ENCODE measurements at regions not wholly inside any gene's neighbourhood (a gene's known extent, or its start where the extent isn't known, plus 50 kb on each side); places are given as distances from the start of the nearest gene placed in this dataset.
"Not testable (repeated sequence)": the region's sequence is repeated elsewhere in the genome, so short reads cannot be mapped to it uniquely, and the experiment has no call there.

DNA sequence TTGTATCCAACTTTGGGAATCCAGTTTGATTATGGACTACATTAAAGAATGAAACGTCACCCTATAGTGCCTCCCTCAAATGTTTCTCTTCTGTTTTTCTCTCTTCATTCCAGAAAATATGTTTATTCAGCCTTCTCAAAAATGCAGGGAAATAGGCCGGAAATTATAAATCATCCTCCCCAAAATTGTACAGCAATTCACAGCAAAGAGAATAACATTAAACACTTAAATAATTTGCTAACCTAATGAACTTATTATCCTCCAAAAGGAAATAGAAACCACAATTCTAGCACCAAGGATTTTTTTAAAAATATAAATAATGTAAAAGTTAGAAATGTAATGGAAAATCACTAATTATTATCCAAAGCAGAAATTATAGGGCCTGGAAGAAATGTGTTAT lies 115.9 kb upstream of the CCNG1 start:
- ChIA-PET CTCF (no interaction called here), POLR2A (no interaction called here)
- Histone ChIP-seq H2AFZ (ENCODE audit: low read depth, low read length) (no peak overlapping the region), H3K36me3 (ENCODE audit: control insufficient read depth in 2 of 2, extremely low read depth in 1 of 2, insufficient read depth in 2 of 2, low read length in 2 of 2) (no peaks in the 10 kb centered on the region), H4K20me1 (replicated peaks; ENCODE audit: control insufficient read depth, extremely low read depth, insufficient read depth, low read length) (no peaks in the 10 kb centered on the region), H3K4me2 (ENCODE audit: insufficient read depth, low read length) (no peak overlapping the region), H3K9me1 (replicated peaks; ENCODE audit: control insufficient read depth, extremely low read depth, insufficient read depth, low read length) (no peaks in the 10 kb centered on the region), H3K9ac (replicated peaks; ENCODE audit: extremely low read depth, insufficient read depth, low read length) (no peak overlapping the region), H3K79me2 (ENCODE audit: control insufficient read depth, insufficient read depth, low read length) (no peaks in the 10 kb centered on the region), H3K27ac (ENCODE audit: insufficient read depth, low read depth, low read length) (no peak overlapping the region), H3K9me3 (replicated peaks; ENCODE audit: control insufficient read depth, insufficient read depth, low read length) (no peaks in the 10 kb centered on the region), H3K4me1 (ENCODE audit: control insufficient read depth, extremely low read depth, insufficient read depth, low read length) (no peaks in the 10 kb centered on the region), H3K4me3 (replicated peaks in 1 of 3; ENCODE audit: insufficient read depth in 1 of 3, low read depth in 1 of 3, low read length in 3 of 3) (no peak overlapping the region), H3K27me3 (ENCODE audit: control insufficient read depth in 2 of 2, insufficient read depth in 2 of 2, low read length in 2 of 2) (no peaks in the 10 kb centered on the region)
- intact Hi-C loops (cut with micrococcal nuclease) (no loop called here), dilution Hi-C loops (cut with MboI; ENCODE audit: extremely low pct_ligation_motif_present, low sequenced_read_pairs) (no loop called here)
- FAIRE-seq (no peak), DNase-seq (ENCODE audit: low read depth, low spot score) (no peak)
- TF ChIP-seq GATA2 (IDR thresholded peaks at IDR 0.05; ENCODE audit: insufficient read depth, insufficient read length, low read depth, low read length) (no peak), MYC (IDR thresholded peaks at IDR 0.05; ENCODE audit: low read depth, low read length) (no peak)
- BruUV-seq (replicated peaks): no TSS peak

- Histone ChIP-seq H2AFZ (ENCODE audit: low read depth, low read length) (no peak overlapping the region), H3K4me1 (ENCODE audit: control insufficient read depth, extremely low read depth, insufficient read depth, low read length) (no peaks in the 10 kb centered on the region), H3K36me3 (ENCODE audit: control insufficient read depth in 2 of 2, extremely low read depth in 1 of 2, insufficient read depth in 2 of 2, low read length in 2 of 2) (no peaks in the 10 kb centered on the region), H3K79me2 (ENCODE audit: control insufficient read depth, insufficient read depth, low read length) (no peaks in the 10 kb centered on the region), H3K27ac (ENCODE audit: insufficient read depth, low read depth, low read length) (no peak overlapping the region), H3K4me3 (replicated peaks in 1 of 3; ENCODE audit: insufficient read depth in 1 of 3, low read depth in 1 of 3, low read length in 3 of 3) (no peak overlapping the region), H3K9me1 (replicated peaks; ENCODE audit: control insufficient read depth, extremely low read depth, insufficient read depth, low read length) (no peaks in the 10 kb centered on the region), H4K20me1 (replicated peaks; ENCODE audit: control insufficient read depth, extremely low read depth, insufficient read depth, low read length) (no peaks in the 10 kb centered on the region), H3K9me3 (replicated peaks; ENCODE audit: control insufficient read depth, insufficient read depth, low read length) (no peaks in the 10 kb centered on the region), H3K4me2 (ENCODE audit: insufficient read depth, low read length) (no peak overlapping the region), H3K9ac (replicated peaks; ENCODE audit: extremely low read depth, insufficient read depth, low read length) (no peak overlapping the region), H3K27me3 (ENCODE audit: control insufficient read depth in 2 of 2, insufficient read depth in 2 of 2, low read length in 2 of 2) (no peaks in the 10 kb centered on the region)
- FAIRE-seq (no peak), DNase-seq (ENCODE audit: low read depth, low spot score) (no peak)
- no TSS peak for BruUV-seq (replicated peaks)
- ChIA-PET POLR2A (no interaction called here), CTCF (no interaction called here)
- TF ChIP-seq MYC (IDR thresholded peaks at IDR 0.05; ENCODE audit: low read depth, low read length) (no peak), JUN (IDR thresholded peaks at IDR 0.05; ENCODE audit: borderline replicate concordance, insufficient read depth, insufficient read length, low read depth) (no peak), EZH2 (IDR thresholded peaks at IDR 0.05; ENCODE audit: borderline replicate concordance, low read depth, low read length, severe bottlenecking) (no peak), FOS (IDR thresholded peaks at IDR 0.05; ENCODE audit: borderline replicate concordance, insufficient read depth, low read length) (no peak)
- intact Hi-C loops (cut with micrococcal nuclease) (no loop called here), dilution Hi-C loops (cut with MboI; ENCODE audit: extremely low pct_ligation_motif_present, low sequenced_read_pairs) (no loop called here)
Measured at GRCh38 chr5:163330723-163331668, 106.4 kb upstream of the CCNG1 start.

GRCh38 chr5:163336074-163336473 lies 101.3 kb upstream of the CCNG1 start:
- CTCF ChIA-PET; H3K79me2 ChIP-seq (ENCODE audit: control insufficient read depth, insufficient read depth, low read length); dilution Hi-C loops (cut with MboI; ENCODE audit: extremely low pct_ligation_motif_present, low sequenced_read_pairs); H3K27me3 ChIP-seq (ENCODE audit: control insufficient read depth in 2 of 2, insufficient read depth in 2 of 2, low read length in 2 of 2); H3K4me3 ChIP-seq (replicated peaks in 1 of 3; ENCODE audit: insufficient read depth in 1 of 3, low read depth in 1 of 3, low read length in 3 of 3); H3K27ac ChIP-seq (ENCODE audit: insufficient read depth, low read depth, low read length); H2AFZ ChIP-seq (ENCODE audit: low read depth, low read length); H4K20me1 ChIP-seq (replicated peaks; ENCODE audit: control insufficient read depth, extremely low read depth, insufficient read depth, low read length); H3K9me1 ChIP-seq (replicated peaks; ENCODE audit: control insufficient read depth, extremely low read depth, insufficient read depth, low read length); H3K36me3 ChIP-seq (ENCODE audit: control insufficient read depth in 2 of 2, extremely low read depth in 1 of 2, insufficient read depth in 2 of 2, low read length in 2 of 2); H3K4me2 ChIP-seq (ENCODE audit: insufficient read depth, low read length); H3K4me1 ChIP-seq (ENCODE audit: control insufficient read depth, extremely low read depth, insufficient read depth, low read length); BruUV-seq (replicated peaks); intact Hi-C loops (cut with micrococcal nuclease); POLR2A ChIA-PET; H3K9ac ChIP-seq (replicated peaks; ENCODE audit: extremely low read depth, insufficient read depth, low read length); DNase-seq (ENCODE audit: low read depth, low spot score); H3K9me3 ChIP-seq (replicated peaks; ENCODE audit: control insufficient read depth, insufficient read depth, low read length); FAIRE-seq: not testable (repeated sequence)

Data from endothelial cell of umbilical vein (primary cell).